HEK293T (cell line): ENCODE measurements at regions not wholly inside any gene's neighbourhood (a gene's known extent, or its start where the extent isn't known, plus 50 kb on each side); places are given as distances from the start of the nearest gene placed in this dataset.

Experiments used
- CTCF ChIA-PET: fragments of 350-600 bp; formaldehyde crosslinking; extraction: SDS; loops from one replicate; lab custom pipeline; 2021; ENCODE audit warnings: antibody characterized with exemption, inconsistent platforms; lab: Yijun Ruan, JAX
- POLR2A ChIA-PET: fragments of 350-600 bp; formaldehyde crosslinking; extraction: SDS; loops from one replicate; lab custom pipeline; 2020; ENCODE audit warnings: antibody characterized with exemption, inconsistent platforms; lab: Yijun Ruan, JAX
- DNase-seq: peaks from one replicate; pipeline ENCODE4 v3.0.0; 2012; ENCODE audit warnings: mixed read lengths; ENCODE audit errors: extremely low spot score
- ARNT ChIP-seq: fragments of 450-650 bp; IDR thresholded peaks from 2 replicates; pipeline ENCODE4 v1.6.1; 2017; ENCODE audit warnings: mild to moderate bottlenecking
- BHLHE40 ChIP-seq: fragments of 450-650 bp; IDR thresholded peaks from 2 replicates; pipeline ENCODE4 v1.6.1; 2016; ENCODE audit warnings: mild to moderate bottlenecking, moderate library complexity, borderline replicate concordance
- CTBP1 ChIP-seq: fragments of 450-650 bp; IDR thresholded peaks from 2 replicates; pipeline ENCODE4 v1.6.1; 2016; ENCODE audit warnings: borderline replicate concordance
- ELF4 ChIP-seq: fragments of 450-650 bp; IDR thresholded peaks from 2 replicates; pipeline ENCODE4 v1.6.1; 2017; ENCODE audit warnings: antibody characterized with exemption
- FOXA1 ChIP-seq: fragments of 450-650 bp; IDR thresholded peaks from 2 replicates; pipeline ENCODE4 v1.6.1; 2016; ENCODE audit warnings: mild to moderate bottlenecking
- FOXK2 ChIP-seq: fragments of 450-650 bp; IDR thresholded peaks from 2 replicates; pipeline ENCODE4 v1.6.1; 2016; ENCODE audit warnings: mild to moderate bottlenecking
- FOXM1 ChIP-seq: fragments of 450-650 bp; IDR thresholded peaks from 2 replicates; pipeline ENCODE4 v1.6.1; 2017; ENCODE audit warnings: mild to moderate bottlenecking, borderline replicate concordance
- HDGF ChIP-seq: fragments of 450-650 bp; IDR thresholded peaks from 2 replicates; pipeline ENCODE4 v1.6.1; 2017; ENCODE audit warnings: antibody characterized with exemption, borderline replicate concordance
- L3MBTL2 ChIP-seq: fragments of 450-650 bp; conservative IDR thresholded peaks from 2 replicates; pipeline ENCODE4 v1.6.1; 2016; ENCODE audit warnings: mild to moderate bottlenecking
- LEF1 ChIP-seq: fragments of 450-650 bp; IDR thresholded peaks from 2 replicates; pipeline ENCODE4 v1.6.1; 2017; ENCODE audit warnings: mild to moderate bottlenecking, borderline replicate concordance
- NFRKB ChIP-seq: fragments of 450-650 bp; IDR thresholded peaks from 2 replicates; pipeline ENCODE4 v1.6.1; 2016; ENCODE audit warnings: mild to moderate bottlenecking, moderate library complexity
- SP1 ChIP-seq: fragments of 450-650 bp; IDR thresholded peaks from 2 replicates; pipeline ENCODE4 v1.6.1; 2017
- SUZ12 ChIP-seq: fragments of 450-650 bp; IDR thresholded peaks from 2 replicates; pipeline ENCODE4 v1.6.1; 2016; ENCODE audit warnings: mild to moderate bottlenecking
- TARDBP ChIP-seq: fragments of 450-650 bp; IDR thresholded peaks from 2 replicates; pipeline ENCODE4 v1.6.1; 2016
- ZNF384 ChIP-seq: fragments of 450-650 bp; IDR thresholded peaks from 2 replicates; pipeline ENCODE4 v1.6.1; 2016
- TF ChIP-seq, protein P1 (sequence below): fragments of 450-650 bp; IDR thresholded peaks from 2 replicates; pipeline ENCODE4 v1.6.1; 2016

DNA sequence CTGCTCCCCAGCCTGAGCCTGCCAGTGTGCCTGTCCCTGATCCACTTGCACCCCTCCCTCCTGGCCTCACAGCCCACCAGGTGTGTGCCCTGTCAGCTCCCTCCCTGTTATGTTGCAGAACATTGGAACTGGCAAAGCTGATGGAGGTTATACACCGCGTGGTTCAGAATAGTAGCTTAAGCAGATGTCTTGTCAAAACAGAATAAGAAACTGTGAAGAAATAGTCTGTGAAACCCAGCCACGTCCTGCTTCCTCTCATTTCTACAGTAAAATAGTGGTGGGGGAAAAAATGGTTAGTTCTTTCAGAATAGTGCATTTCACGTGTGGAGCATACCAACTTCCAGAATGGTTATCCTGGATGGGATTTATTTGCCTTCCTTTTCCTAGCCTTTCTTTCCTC, 161.2 kb upstream of the NAV2 start:
- TF ChIP-seq SUZ12 (no peak), L3MBTL2 (no peak), ZNF384 (no peak), ARNT (no peak), NFRKB (no peak)
- no peak for DNase-seq
- POLR2A ChIA-PET, result no interaction called here
- CTCF ChIA-PET, result interaction anchor here (1.1 kb wide), 1 partner anchor 238 kb away, joined by 3 read pairs; no protein-coding TSS in a partner anchor

DNA sequence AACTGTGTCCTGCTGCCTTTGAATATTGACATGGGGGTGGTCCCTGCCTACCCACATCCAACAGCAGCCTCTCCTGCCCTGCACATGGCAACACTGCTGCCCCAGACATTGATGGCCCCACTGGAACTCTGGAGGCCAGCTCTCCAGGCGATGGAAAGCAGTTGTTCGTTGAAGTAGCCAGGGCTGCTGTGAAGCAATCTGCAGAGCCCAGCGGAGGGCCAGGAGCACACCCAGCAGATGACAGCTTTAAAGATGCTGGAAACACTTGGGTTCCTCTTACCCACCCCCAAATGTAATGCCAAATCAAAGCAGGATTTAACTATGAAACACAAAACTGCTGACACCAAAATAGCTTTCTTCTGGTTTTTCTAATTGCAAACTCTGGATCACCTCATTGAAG, 165.6 kb upstream of the NAV2 start:
- TF ChIP-seq ZNF384 (no peak), CTBP1 (no peak), FOXM1 (no peak), BHLHE40 (no peak), ARNT (no peak), FOXK2 (no peak), TARDBP (no peak), NFRKB (no peak), SP1 (no peak), LEF1 (no peak), SUZ12 (no peak)
- TF ChIP-seq, protein P1, sequence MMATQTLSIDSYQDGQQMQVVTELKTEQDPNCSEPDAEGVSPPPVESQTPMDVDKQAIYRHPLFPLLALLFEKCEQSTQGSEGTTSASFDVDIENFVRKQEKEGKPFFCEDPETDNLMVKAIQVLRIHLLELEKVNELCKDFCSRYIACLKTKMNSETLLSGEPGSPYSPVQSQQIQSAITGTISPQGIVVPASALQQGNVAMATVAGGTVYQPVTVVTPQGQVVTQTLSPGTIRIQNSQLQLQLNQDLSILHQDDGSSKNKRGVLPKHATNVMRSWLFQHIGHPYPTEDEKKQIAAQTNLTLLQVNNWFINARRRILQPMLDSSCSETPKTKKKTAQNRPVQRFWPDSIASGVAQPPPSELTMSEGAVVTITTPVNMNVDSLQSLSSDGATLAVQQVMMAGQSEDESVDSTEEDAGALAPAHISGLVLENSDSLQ, result no peak
- POLR2A ChIA-PET, result no interaction called here
- CTCF ChIA-PET, result no interaction called here
- no peak for DNase-seq

DNA sequence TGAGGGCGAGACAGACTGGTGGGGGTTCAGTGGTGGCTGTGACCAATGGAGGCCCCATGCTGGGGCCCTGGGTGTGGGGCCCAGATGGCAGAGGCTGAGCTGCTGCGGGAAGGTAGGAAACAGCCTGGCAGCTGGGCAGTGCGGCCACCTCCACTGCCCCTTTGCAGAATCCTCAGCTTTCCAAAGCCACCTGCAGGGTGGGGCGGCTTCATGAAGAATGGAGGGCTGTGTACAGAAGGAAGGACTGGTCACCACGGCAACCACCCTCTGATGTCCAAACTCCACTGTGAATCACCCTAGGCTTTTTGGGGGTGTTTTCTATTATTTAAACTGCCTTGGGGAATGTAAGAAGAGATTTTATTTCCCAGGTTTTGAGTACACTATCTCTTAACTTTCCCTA, 166.3 kb upstream of the NAV2 start:
- ChIA-PET POLR2A (no interaction called here), CTCF (no interaction called here)

DNA sequence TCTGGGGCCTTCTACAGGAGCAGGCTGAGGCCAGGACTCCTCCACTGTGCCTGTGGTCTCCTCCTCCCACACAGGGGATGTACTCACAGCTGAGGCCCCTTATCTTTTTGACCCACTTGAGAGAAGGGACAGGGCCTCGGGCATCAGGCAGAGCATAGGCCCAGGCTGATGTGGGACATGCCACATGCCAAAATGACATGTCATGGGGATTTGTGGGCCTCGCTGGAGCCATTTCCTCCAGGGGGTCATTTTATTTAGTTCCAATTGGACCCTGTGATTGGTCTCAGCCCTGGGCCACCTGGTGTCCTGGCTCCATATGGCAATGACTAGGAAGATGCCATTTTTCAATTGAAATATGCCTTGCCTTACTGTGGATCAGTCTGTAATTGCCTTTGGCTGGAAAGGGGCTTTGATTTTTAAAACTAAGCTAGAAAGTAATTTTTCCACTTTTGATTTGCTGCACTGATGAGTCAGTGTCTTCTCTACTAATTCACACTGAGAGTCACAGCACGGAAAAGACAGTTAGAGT, 171.1 kb upstream of the NAV2 start:
- POLR2A ChIA-PET, result no interaction called here
- TF ChIP-seq FOXA1 (no peak), HDGF (no peak), ZNF384 (no peak), BHLHE40 (no peak), SP1 (no peak)
- CTCF ChIA-PET, result interaction anchor here (1.1 kb wide), 2 partner anchors 11 to 471 kb away, joined by 3 read pairs; no protein-coding TSS in a partner anchor
- DNase-seq, result no peak

More for the DNA sequence above, 166.3 kb upstream of the NAV2 start:
- TF ChIP-seq TARDBP (no peak), SUZ12 (no peak), SP1 (no peak), LEF1 (no peak), CTBP1 (no peak), FOXA1 (no peak), ZNF384 (no peak), FOXM1 (no peak), BHLHE40 (no peak), FOXK2 (no peak)
- TF ChIP-seq, protein P1, result no peak
- DNase-seq, result no peak

DNA sequence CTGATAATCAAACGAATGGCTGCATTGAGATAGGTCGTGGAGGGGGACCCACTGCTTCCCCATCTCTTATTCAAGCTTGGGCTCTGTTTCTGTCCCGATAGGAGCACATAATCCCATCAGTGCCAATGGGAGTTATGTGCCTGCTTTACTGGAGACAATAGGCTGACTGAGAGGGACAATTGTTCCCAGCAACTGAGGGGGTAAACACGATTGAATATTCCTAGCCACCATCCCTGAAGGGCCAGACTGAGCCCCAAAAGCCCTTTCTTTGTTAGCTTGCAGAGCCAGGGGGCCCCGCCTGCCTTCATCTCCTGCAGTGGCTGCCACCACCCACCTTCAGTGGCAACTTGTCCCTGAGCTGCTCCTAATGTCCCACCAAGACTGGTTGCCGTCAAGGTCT, 172.8 kb upstream of the NAV2 start:
- DNase-seq, result no peak
- TF ChIP-seq BHLHE40 (no peak), FOXM1 (no peak), HDGF (no peak), CTBP1 (no peak), FOXA1 (no peak), FOXK2 (no peak), NFRKB (no peak), ELF4 (no peak), ZNF384 (no peak), SP1 (no peak), SUZ12 (no peak), ARNT (no peak), LEF1 (no peak)
- TF ChIP-seq, protein P1, result no peak
- POLR2A ChIA-PET, result no interaction called here
- CTCF ChIA-PET, result no interaction called here

DNA sequence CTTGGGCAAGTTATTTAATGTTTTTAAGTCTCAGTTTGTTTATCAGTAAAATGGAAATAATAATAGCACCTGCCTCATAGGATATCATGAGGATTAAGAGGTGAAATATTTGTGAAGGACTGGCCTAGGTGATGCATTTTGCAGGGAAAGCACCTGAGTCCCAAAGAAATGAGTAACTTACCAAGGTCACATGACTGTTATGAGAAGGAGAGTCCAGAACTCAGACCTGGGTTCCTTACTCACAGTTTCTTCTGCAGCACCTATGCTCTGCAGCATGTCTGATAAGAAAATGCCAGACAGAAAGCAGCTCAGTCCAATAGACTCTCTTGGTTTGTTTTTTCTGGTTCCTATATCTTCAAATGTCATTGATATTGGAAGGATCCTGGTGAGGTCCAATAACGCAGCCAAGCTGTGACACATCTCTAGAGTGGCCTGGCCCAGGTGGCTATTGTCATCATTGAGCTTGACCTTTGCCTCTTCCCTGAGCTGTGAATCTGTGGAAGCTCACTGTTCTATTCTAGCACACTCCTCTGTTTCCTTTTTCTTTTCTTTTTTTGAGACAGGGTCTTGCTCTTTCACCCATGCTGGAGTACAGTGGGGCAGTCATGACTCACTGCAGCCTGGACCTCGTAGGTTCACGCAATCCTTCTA, 174.7 kb upstream of the NAV2 start:
- TF ChIP-seq SUZ12 (no peak), FOXM1 (no peak), ZNF384 (no peak), ELF4 (no peak), CTBP1 (no peak), NFRKB (no peak), FOXK2 (no peak), ARNT (no peak), TARDBP (no peak), LEF1 (no peak), BHLHE40 (no peak)
- TF ChIP-seq, protein P1, result no peak
- ChIA-PET POLR2A (interaction anchor here (0.7 kb wide), 1 partner anchor 13 kb away, joined by 3 read pairs; no protein-coding TSS in a partner anchor), CTCF (no interaction called here)
- DNase-seq, result no peak
